Natural killer cell (primary cell): ENCODE measurements at regions not wholly inside any gene's neighbourhood (a gene's known extent, or its start where the extent isn't known, plus 50 kb on each side); places are given as distances from the start of the nearest gene placed in this dataset.

ENCODE experiments used
- ATAC-seq, 3 donors: fragments of 150-1000 bp in 2 of 3; fragments of 200-7000 bp in 1 of 3; cut with Tn5 transposase; 1 replicate in 1 of 3; 2 replicates in 2 of 3; pipeline ENCODE4 v1.10.0; 2021; ENCODE audit warnings: mild to moderate bottlenecking in 2 of 3, moderate library complexity in 2 of 3
- DNase-seq, 2 donors: peaks; one replicate each; pipeline versions ENCODE4 v3.0.0 to v3.0.0-alpha.2; 2013 to 2021; ENCODE audit warnings: mixed read lengths in 1 of 2
- H3K27ac ChIP-seq: one replicate; pipeline ENCODE4 v1.5.1; 2013; ENCODE audit warnings: mild to moderate bottlenecking, low read length
- H3K27me3 ChIP-seq: one replicate; pipeline ENCODE4 v1.6.1; 2013; ENCODE audit warnings: low read length; ENCODE audit not compliant: control insufficient read depth, insufficient read depth
- H3K36me3 ChIP-seq: one replicate; pipeline ENCODE4 v1.6.1; 2013; ENCODE audit warnings: low read length; ENCODE audit not compliant: control insufficient read depth, insufficient read depth
- H3K4me1 ChIP-seq: one replicate; pipeline ENCODE4 v1.6.1; 2013; ENCODE audit warnings: low read length; ENCODE audit not compliant: control insufficient read depth, insufficient read depth
- H3K4me3 ChIP-seq: one replicate; pipeline ENCODE4 v1.5.1; 2013; ENCODE audit warnings: low read length
- H3K9me3 ChIP-seq: one replicate; pipeline ENCODE4 v1.6.1; 2013; ENCODE audit warnings: low read length; ENCODE audit not compliant: control insufficient read depth, insufficient read depth
- H3K27ac Mint-ChIP-seq, 2 donors: one replicate each; pipeline ENCODE4 v1.8.0; 2022; ENCODE audit warnings: mild to moderate bottlenecking in 2 of 2, mixed read lengths in 2 of 2, moderate library complexity in 1 of 2
- H3K27me3 Mint-ChIP-seq, 2 donors: one replicate each; pipeline ENCODE4 v1.8.0; 2022; ENCODE audit warnings: low read depth in 2 of 2, mixed read lengths in 2 of 2
- H3K36me3 Mint-ChIP-seq: one replicate; pipeline ENCODE4 v1.8.0; 2022; ENCODE audit warnings: mixed read lengths
- H3K4me1 Mint-ChIP-seq, 2 donors: one replicate each; pipeline ENCODE4 v1.8.0; 2022; ENCODE audit warnings: mixed read lengths in 2 of 2
- H3K4me3 Mint-ChIP-seq: one replicate; pipeline ENCODE4 v1.8.0; 2022; ENCODE audit warnings: mild to moderate bottlenecking, moderate library complexity, mixed read lengths
- H3K9me3 Mint-ChIP-seq, 2 donors: one replicate each; pipeline ENCODE4 v1.8.0; 2022; ENCODE audit warnings: mixed read lengths in 2 of 2
- WGBS: methylation state at CpG from one replicate; pipeline ENCODE4 v1.1.7; 2013; ENCODE audit warnings: missing lambda C conversion rate; ENCODE audit not compliant: insufficient coverage; 5-methylcytosine and 5-hydroxymethylcytosine counted together
- intact Hi-C: fragments of 100-400 bp; cut with micrococcal nuclease; formaldehyde crosslinking; loops from one replicate; pipeline ENCODE4 v1.14.2; 2022
- TF ChIP-seq, protein P1 (sequence below): fragments of 200-600 bp; IDR thresholded peaks from one replicate; pipeline ENCODE4 v1.8.0; 2022; ENCODE audit warnings: antibody characterized with exemption

DNA sequence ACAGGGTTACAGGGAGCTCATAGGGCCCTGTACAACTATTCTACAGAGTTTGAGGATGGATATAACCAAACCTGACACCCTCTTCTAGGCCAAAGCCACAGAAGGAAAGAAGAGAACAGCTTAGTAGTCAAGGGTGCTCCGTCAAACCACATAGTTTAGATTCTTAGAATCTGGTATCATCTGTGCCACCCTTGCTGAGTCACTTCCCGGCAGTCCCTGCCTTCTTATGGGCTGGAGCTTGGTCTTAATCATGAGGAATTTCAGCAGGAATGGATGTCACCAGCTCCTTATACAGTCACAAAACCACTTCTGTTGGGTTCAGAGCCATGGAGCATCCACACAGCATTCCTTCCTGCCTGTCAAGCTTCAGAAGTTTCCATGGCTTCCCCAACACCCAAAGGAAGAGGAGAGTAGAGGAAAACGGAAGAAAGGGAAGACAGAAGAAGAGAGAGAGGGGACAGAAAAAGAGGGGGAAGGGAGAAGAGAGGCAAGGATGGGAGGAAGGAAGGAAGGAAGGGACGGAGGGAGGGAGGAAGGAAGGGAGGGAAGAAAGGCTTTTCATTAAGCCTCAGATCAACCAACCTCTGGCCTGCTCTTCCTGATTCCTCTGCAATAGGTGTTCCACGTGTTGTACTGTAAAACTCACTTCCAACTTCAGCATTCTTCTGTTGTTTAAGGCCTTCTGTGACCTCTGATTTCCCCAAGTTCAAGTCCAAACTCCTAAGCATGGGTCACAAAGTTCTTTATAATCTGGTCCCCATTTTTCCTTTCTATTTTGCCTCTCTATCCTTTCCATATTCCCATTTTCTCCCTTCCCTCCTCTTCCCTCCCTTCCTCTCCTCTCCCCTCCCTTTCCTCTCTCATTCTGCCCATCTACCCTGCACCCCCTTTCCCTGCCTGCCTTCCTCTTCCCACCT lies 246.1 kb upstream of the TNP1 start:
- 79% methylated on average over 4 of the region's 5 CpGs for WGBS
- peaks cover 0 to 2% of the 10 kb centered on the region in 2 donors for H3K9me3 Mint-ChIP-seq
- H3K4me1 Mint-ChIP-seq: peaks cover 5 to 11% of the 10 kb centered on the region in 2 donors
- H3K27me3 Mint-ChIP-seq: peaks cover 3 to 12% of the 10 kb centered on the region in 2 donors
- H3K4me3 Mint-ChIP-seq: no peak overlapping the region
- Histone ChIP-seq H3K4me3 (no peak overlapping the region), H3K36me3 (no peaks in the 10 kb centered on the region), H3K27me3 (no peaks in the 10 kb centered on the region), H3K4me1 (peaks cover 2% of the 10 kb centered on the region), H3K27ac (no peak overlapping the region), H3K9me3 (no peaks in the 10 kb centered on the region)
- H3K27ac Mint-ChIP-seq: no peak overlapping the region
- intact Hi-C loops: no loop called here
- ATAC-seq (peak in 2 of 3 donors; percentile 37 to 51), DNase-seq (no peak)
- no peaks in the 10 kb centered on the region for H3K36me3 Mint-ChIP-seq
- TF ChIP-seq, protein P1, sequence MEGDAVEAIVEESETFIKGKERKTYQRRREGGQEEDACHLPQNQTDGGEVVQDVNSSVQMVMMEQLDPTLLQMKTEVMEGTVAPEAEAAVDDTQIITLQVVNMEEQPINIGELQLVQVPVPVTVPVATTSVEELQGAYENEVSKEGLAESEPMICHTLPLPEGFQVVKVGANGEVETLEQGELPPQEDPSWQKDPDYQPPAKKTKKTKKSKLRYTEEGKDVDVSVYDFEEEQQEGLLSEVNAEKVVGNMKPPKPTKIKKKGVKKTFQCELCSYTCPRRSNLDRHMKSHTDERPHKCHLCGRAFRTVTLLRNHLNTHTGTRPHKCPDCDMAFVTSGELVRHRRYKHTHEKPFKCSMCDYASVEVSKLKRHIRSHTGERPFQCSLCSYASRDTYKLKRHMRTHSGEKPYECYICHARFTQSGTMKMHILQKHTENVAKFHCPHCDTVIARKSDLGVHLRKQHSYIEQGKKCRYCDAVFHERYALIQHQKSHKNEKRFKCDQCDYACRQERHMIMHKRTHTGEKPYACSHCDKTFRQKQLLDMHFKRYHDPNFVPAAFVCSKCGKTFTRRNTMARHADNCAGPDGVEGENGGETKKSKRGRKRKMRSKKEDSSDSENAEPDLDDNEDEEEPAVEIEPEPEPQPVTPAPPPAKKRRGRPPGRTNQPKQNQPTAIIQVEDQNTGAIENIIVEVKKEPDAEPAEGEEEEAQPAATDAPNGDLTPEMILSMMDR: no peak

DNA sequence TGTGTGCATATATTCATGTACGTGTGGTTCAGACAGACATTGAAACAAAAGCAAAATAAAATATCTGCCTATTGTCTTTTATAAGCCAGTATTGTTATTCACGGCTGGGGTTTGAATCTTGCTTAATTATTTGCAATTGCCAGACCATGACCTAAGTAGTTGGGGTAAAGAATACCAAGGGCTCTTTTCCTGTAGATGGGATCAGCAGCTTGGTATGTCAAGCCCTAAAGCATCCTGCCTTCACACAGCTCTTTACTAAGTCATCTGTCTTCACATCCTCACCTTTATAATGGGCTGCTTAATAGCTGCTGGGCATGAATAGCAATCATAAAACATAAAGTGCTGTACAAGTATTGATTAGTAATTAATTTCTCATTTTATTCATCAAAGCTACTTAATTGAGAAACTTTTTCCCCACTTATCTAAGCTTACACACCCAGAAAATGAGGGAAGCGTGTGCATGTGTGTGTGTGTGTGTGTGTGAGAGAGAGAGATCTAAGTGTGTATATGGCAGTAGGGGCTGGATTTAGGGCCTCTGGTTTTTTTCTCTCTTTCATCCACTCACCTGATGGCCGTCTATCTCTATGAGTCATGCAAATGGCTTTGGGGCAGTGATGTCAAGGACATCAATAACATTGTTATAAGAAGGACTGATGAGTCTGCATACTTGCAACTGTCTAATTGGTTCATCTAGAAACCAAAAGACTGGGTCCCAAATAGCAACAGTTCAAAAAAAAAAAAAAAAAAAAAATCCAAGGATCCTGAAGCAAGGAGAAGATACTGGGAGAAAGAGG lies 244.1 kb upstream of the TNP1 start:
- Histone ChIP-seq H3K36me3 (no peaks in the 10 kb centered on the region), H3K27me3 (no peaks in the 10 kb centered on the region), H3K4me1 (peaks cover 2% of the 10 kb centered on the region), H3K4me3 (no peak overlapping the region), H3K27ac (no peak overlapping the region), H3K9me3 (no peaks in the 10 kb centered on the region)
- peaks cover 5 to 11% of the 10 kb centered on the region in 2 donors for H3K4me1 Mint-ChIP-seq
- H3K36me3 Mint-ChIP-seq: no peaks in the 10 kb centered on the region
- no peak for ATAC-seq
- DNase-seq: no peak
- TF ChIP-seq, protein P1: no peak
- H3K4me3 Mint-ChIP-seq: no peak overlapping the region
- WGBS: 83% methylated on average over 2 of the region's 4 CpGs
- peaks cover 0 to 12% of the 10 kb centered on the region in 2 donors for H3K27me3 Mint-ChIP-seq
- no peak overlapping the region for H3K27ac Mint-ChIP-seq
- intact Hi-C loops: no loop called here
- H3K9me3 Mint-ChIP-seq: no peaks in the 10 kb centered on the region

GRCh38 chr2:217102956-217103355 lies 243.1 kb upstream of the TNP1 start:
- Histone ChIP-seq H3K27ac (no peak overlapping the region), H3K36me3 (no peaks in the 10 kb centered on the region), H3K4me1 (peaks cover 2% of the 10 kb centered on the region), H3K9me3 (no peaks in the 10 kb centered on the region), H3K27me3 (no peaks in the 10 kb centered on the region), H3K4me3 (no peak overlapping the region)
- ATAC-seq (no peak), DNase-seq (no peak)
- peaks cover 4 to 12% of the 10 kb centered on the region in 2 donors for H3K27me3 Mint-ChIP-seq
- no peak overlapping the region for H3K4me3 Mint-ChIP-seq
- H3K9me3 Mint-ChIP-seq: no peaks in the 10 kb centered on the region
- H3K27ac Mint-ChIP-seq: no peak overlapping the region
- TF ChIP-seq, protein P1: no peak
- peaks cover 5 to 11% of the 10 kb centered on the region in 2 donors for H3K4me1 Mint-ChIP-seq
- WGBS: no CpG with 5 or more reads among the region's 1 CpG
- H3K36me3 Mint-ChIP-seq: no peaks in the 10 kb centered on the region
- intact Hi-C loops: no loop called here
